ENCODE measurements at regions not wholly inside any gene's neighbourhood (a gene's known extent, or its start where the extent isn't known, plus 50 kb on each side); places are given as distances from the start of the nearest gene placed in this dataset.

DNA sequence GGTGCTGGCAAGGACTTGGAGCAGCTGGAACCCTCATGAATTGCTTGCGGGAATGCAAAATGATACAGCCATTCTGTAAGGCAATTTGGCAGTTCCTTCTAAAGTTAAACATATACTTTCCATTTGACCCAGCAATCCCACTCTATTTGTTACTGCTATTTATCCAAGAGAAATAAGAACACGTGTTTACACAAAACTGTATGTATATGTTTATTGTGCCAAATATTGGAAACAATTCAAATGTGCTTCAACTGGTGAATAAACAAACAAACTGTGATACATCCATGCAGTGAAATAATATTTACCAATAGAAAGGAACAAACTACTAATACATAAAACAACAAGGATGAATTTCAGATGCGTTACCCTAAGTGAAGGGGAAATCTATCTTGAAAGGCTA, 60.0 kb upstream of the NTRK3 start:
- Histone ChIP-seq H3K4me3 (no peak overlapping the region), H3K4me1 (no peaks in the 10 kb centered on the region), H3K27me3 (peaks cover 0 to 5% of the 10 kb centered on the region in 2 donors), H3K27ac (no peak overlapping the region), H3K9me3 (peaks cover 0 to 10% of the 10 kb centered on the region in 2 donors), H3K36me3 (no peaks in the 10 kb centered on the region)
- TF ChIP-seq, protein P1, sequence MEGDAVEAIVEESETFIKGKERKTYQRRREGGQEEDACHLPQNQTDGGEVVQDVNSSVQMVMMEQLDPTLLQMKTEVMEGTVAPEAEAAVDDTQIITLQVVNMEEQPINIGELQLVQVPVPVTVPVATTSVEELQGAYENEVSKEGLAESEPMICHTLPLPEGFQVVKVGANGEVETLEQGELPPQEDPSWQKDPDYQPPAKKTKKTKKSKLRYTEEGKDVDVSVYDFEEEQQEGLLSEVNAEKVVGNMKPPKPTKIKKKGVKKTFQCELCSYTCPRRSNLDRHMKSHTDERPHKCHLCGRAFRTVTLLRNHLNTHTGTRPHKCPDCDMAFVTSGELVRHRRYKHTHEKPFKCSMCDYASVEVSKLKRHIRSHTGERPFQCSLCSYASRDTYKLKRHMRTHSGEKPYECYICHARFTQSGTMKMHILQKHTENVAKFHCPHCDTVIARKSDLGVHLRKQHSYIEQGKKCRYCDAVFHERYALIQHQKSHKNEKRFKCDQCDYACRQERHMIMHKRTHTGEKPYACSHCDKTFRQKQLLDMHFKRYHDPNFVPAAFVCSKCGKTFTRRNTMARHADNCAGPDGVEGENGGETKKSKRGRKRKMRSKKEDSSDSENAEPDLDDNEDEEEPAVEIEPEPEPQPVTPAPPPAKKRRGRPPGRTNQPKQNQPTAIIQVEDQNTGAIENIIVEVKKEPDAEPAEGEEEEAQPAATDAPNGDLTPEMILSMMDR (IDR thresholded peaks at IDR 0.05): no peak
- no peak for TF ChIP-seq POLR2AphosphoS5 (IDR thresholded peaks at IDR 0.05)
- no peak for TF ChIP-seq POLR2A (IDR thresholded peaks at IDR 0.05)
- intact Hi-C loops (cut with DNase I; ENCODE audit: low total_unique reads): no loop called here
- no peak for DNase-seq (ENCODE audit: low spot score in 2 of 2)

DNA sequence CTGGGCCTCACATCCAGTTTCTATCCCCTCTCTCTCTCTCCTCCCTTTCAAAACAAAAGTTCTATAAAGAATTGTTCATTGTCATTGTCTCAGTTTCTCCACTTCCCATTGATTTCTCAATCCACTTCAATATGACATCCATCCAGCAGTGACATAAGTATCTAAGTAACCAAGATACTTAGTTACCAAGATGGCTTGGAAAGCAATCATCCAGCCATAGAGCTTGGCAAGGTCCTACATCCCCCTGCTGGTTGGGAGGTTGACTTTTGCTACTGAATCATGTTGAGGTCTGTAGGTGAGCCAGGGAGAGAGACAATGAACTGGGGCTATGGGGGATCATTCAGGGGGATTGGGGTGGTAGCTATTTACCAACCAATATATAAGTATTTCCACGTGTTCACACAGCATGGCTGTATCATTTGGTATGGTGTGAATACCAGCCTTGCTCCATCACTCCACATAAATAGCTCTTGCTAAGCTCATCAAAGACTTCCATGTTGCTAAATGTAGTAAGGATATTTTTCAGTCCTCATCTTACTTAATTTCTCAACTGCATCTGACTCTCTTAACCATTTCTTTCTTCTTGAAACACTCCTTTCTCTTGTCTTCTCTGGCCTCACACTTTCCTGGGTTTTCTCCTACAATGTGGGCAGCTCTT, 58.8 kb upstream of the NTRK3 start:
- H3K4me3 ChIP-seq: no peak overlapping the region
- intact Hi-C loops (cut with DNase I; ENCODE audit: low total_unique reads): no loop called here
- peaks cover 0 to 3% of the 10 kb centered on the region in 2 donors for H3K27me3 ChIP-seq
- H3K27ac ChIP-seq: no peak overlapping the region
- no peaks in the 10 kb centered on the region for H3K36me3 ChIP-seq
- H3K4me1 ChIP-seq: no peaks in the 10 kb centered on the region
- TF ChIP-seq, protein P1 (IDR thresholded peaks at IDR 0.05): no peak
- TF ChIP-seq POLR2AphosphoS5 (IDR thresholded peaks at IDR 0.05): no peak
- TF ChIP-seq POLR2A (IDR thresholded peaks at IDR 0.05): no peak
- H3K9me3 ChIP-seq: peaks cover 0 to 10% of the 10 kb centered on the region in 2 donors
- DNase-seq (ENCODE audit: low spot score in 2 of 2): no peak

DNA sequence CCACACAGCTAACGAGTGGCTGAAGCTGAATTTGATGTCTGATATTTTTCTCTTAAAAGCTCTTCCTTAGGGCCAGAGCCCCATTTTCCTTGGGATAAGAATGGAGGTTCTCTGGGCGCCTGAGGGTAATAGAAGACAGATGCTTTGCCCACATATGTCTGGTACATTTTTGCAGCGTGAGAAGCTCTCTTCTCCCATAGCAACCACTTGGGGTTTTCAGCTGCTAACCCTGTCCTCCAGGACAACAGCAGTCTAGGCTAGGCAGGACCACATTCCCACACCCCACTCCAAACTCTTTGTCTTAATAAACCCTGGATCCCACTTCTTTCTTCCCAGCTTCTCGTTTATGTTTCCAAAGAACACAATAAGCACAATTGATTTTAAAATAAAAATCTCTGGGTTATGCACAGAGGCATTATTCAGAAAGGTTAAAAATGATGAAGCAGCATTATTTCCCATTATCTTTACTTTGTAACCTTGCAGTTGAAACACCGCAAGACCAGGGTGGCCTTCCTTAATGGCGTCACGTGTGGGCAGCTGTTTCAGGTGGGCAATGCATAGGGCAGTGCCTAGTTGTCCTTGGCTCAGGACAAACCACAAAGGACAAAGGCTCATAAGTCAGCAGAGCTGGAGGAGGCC, 56.5 kb upstream of the NTRK3 start:
- peaks cover 0 to 4% of the 10 kb centered on the region in 2 donors for H3K27me3 ChIP-seq
- intact Hi-C loops (cut with DNase I; ENCODE audit: low total_unique reads): no loop called here
- TF ChIP-seq, protein P1 (IDR thresholded peaks at IDR 0.05): no peak
- DNase-seq (ENCODE audit: low spot score in 2 of 2): no peak
- peaks cover 0 to 10% of the 10 kb centered on the region in 2 donors for H3K9me3 ChIP-seq
- H3K27ac ChIP-seq: no peak overlapping the region
- no peaks in the 10 kb centered on the region for H3K36me3 ChIP-seq
- H3K4me3 ChIP-seq: no peak overlapping the region
- no peaks in the 10 kb centered on the region for H3K4me1 ChIP-seq

DNA sequence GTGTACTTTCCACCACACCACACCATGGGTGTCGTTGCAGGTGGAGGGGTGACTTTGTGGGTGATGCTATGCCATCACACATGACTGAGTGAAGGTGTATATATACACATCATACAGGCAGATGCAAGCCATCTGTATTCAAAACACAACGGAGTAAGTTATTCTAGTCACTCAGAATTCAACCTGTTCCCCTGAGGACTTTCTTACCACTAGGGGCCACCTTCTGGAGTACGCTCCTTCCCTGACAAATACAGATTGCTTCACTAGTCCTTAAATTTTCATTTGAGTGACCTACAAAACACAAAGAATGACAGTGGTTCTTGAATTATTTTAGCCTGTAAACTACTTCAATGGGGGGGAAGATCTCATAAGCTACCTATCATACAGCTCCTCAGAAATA, 52.8 kb upstream of the NTRK3 start:
- Histone ChIP-seq H3K4me1 (no peaks in the 10 kb centered on the region), H3K9me3 (peaks cover 0 to 3% of the 10 kb centered on the region in 2 donors), H3K27ac (no peak overlapping the region), H3K4me3 (no peak overlapping the region), H3K27me3 (peaks cover 0 to 4% of the 10 kb centered on the region in 2 donors), H3K36me3 (no peaks in the 10 kb centered on the region)
- no peak for DNase-seq (ENCODE audit: low spot score in 2 of 2)
- intact Hi-C loops (cut with DNase I; ENCODE audit: low total_unique reads): no loop called here
- TF ChIP-seq POLR2A (IDR thresholded peaks at IDR 0.05) (no peak), POLR2AphosphoS5 (IDR thresholded peaks at IDR 0.05) (no peak)
- TF ChIP-seq, protein P1 (IDR thresholded peaks at IDR 0.05): no peak

DNA sequence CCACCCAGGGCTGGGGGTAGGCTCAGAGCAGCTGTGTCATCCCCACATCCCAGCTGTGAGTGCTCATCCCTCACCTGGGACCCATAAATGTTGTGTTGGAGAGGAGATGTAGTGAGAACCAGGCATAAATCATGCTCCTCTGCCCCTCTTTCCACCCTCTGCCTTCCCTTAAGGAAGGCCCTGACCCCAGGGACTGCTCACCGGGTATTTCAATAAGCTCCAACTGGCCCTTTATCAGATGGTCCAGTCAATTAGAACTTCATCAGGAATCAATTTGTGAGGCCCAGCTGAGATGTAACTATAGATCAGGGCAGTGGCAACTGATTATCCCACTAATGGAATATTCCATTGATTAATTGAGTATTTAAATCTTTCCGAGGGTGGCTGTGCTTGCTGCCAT, 50.8 kb upstream of the NTRK3 start:
- H3K9me3 ChIP-seq: no peaks in the 10 kb centered on the region
- TF ChIP-seq, protein P1 (IDR thresholded peaks at IDR 0.05): no peak
- TF ChIP-seq POLR2AphosphoS5 (IDR thresholded peaks at IDR 0.05) (no peak), POLR2A (IDR thresholded peaks at IDR 0.05) (no peak)
- no peak overlapping the region for H3K4me3 ChIP-seq
- no peaks in the 10 kb centered on the region for H3K36me3 ChIP-seq
- intact Hi-C loops (cut with DNase I; ENCODE audit: low total_unique reads): no loop called here
- no peak overlapping the region for H3K27ac ChIP-seq
- H3K27me3 ChIP-seq: peaks cover 0 to 4% of the 10 kb centered on the region in 2 donors
- DNase-seq (ENCODE audit: low spot score in 2 of 2): no peak
- H3K4me1 ChIP-seq: no peaks in the 10 kb centered on the region

Measured in breast epithelium (tissue), 4 donors.